ENCODE measurements at regions not wholly inside any gene's neighbourhood (a gene's known extent, or its start where the extent isn't known, plus 50 kb on each side); places are given as distances from the start of the nearest gene placed in this dataset.

DNA sequence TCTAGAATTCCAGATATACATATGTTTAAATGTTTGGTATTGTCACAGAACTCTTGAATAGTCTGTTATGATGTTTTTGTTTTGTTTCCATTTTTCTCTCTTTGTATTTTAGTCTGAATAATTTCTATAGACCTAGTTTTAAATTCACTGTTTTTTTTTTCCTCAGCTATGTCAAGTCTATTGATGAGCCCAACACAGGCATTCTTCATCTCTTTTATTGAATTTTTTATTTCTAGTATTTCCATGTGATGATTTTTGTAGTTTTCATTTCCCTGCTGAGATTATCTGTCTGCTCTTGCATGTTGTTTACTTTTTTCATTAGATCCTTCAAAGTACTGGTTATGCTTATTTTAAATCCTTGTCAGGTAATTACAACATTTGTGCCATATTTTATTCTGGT lies 254.7 kb downstream of the C1D start:
- POLR2A ChIA-PET, result no interaction called here
- CTCF ChIA-PET, result no interaction called here

DNA sequence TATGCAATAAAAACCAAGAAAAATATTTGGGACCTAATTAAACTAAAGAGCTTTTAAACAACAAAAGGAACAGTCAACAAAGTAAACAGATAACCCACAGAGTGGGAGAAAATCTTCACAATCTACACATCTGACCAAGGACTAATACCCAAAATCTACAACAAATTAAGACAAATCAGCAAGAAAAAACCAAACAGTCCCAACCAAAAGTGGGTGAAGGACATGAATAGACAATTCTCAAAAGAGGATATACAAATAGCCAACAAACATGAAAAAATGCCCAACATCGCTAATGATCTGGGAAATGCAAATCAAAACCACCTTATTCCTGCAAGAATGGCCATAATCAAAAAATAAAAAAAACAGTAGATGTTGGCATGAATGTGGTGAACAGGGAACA lies 250.1 kb downstream of the C1D start:
- CTCF ChIA-PET, result no interaction called here
- POLR2A ChIA-PET, result no interaction called here

DNA sequence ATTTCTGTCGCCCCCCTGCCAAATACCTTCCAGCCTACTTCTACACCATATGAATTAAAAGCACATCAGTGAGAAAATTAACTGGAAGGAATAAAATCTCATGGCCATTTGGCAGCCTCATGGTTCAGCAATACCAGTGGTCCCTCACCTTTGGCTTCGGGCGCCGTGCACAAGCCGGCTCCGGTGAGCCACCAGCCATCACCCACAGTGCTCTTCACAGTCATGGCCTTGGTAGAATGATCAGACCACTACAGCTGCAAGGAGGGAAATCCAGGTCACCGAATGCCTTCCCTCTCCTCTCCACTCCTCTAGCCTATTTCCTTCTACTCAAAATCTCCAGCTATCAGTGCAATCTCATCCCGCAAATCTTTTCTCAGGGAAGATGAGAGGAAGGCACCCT lies 239.1 kb downstream of the C1D start:
- ChIA-PET CTCF (no interaction called here), POLR2A (no interaction called here)

DNA sequence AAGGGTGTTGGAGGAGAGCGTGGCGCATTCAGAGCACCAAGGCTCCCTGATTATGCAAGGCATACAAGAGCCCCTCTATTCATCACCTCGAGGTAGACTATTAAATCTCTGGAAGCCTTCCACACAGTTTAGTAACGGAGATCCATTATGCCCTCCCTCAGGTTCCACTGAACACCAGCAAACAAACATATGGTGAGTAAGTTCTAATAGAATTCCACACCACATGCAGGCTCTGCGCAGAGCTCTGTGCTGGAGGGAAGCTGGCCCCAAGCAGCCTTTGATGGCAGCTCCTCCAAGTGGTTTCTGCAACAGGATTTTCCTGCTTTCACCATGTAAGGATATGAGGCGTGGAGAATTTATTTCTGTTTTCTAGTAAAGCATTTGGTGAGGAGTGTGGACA lies 238.6 kb downstream of the C1D start:
- POLR2A ChIA-PET, result no interaction called here
- CTCF ChIA-PET, result no interaction called here

DNA sequence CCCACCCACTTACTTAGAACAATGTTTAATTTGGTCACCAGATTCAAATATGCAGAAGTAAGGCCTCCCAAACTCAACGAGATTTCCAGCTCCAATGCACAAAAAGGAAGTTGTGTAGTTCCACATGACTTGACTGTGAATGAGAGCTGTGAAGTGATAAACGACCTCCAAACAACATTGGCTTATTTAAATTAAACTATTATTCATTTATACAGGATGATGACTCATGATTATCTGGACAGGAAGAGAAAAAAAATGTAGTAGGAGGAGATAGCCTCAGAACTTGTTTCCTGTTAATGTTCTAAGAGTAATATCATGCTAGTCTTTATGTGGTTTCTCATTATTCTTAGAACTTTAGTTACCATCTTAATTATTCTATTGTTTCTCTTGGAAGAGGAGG lies 237.3 kb downstream of the C1D start:
- ChIA-PET CTCF (no interaction called here), POLR2A (no interaction called here)

DNA sequence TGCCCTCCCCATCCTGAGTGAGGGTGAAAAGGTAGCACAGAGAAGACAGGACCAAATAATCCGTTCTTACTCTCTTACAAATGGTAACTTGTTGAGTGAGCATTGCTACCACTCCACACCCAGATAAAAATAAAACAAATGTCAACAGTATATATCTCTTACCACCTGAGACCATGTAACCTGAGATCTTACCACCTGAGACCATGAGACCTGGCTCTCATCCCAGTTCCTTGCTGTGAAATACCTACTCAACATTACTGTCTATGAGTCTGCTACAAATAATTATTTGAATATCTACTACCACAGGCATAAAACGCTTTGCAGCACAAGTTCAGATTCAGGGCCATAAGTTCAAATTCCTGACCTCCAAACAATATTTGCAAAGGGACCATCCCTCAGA lies 234.7 kb downstream of the C1D start:
- ChIA-PET POLR2A (no interaction called here), CTCF (no interaction called here)

DNA sequence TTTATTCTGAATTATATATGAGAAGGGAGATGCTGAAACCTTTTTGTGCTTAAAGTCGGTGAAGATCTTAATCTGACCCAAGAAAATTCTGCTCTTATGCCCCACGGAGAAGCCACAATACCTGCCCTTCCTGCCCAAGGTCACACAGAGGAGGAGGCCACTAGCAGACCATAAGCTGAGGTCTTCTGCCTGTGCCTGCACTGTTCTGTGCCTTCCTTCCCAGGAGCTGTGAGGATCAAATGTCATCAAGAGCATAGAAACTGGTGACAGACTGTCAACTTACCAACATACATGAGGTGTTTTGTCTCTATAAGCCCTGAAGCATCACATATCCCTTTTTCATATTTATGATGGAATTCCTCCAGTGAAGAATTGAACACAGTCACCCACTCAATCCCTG lies 233.3 kb downstream of the C1D start:
- CTCF ChIA-PET, result interaction anchor here (0.7 kb wide), 1 partner anchor 8 kb away, joined by 3 read pairs; no protein-coding TSS in a partner anchor
- POLR2A ChIA-PET, result no interaction called here

DNA sequence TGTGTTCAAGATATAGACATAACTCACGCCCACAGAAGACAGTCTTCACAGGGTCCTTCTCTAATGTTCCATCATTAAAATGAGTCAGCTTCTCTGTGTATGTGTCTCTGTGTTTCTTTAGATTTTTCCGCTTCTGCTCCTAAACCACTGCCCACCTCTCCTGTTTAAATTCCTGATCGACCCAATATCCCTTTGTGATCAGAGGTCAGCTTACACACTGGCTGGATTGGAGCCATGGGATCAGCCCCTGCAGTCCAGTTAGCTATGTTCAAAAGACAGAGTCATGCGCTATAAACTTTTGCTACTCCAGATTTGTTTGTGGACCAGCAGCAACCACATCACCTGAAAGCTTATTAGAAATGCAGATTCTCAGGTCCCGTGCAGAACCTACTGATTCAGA lies 229.2 kb downstream of the C1D start:
- ChIA-PET CTCF (no interaction called here), POLR2A (no interaction called here)

DNA sequence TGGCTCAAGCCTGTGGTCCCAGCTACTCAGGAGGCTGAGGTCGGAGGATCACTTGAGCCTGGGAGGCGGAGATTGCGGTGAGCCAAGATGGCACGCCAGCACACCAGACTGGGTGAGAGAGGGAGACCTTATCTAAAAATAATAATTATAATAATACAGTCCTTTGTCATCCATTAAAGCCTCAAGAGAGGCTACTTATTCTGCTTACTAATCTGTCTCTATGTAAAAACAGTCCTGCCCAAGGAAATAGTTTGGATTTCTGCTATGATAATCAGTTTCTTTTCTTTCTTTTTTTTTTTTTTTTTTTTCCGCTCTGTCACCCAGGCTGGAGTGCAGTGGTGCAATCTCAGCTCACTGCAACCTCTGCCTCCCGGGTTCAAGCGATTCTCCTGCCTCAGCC lies 228.3 kb downstream of the C1D start:
- POLR2A ChIA-PET, result no interaction called here
- CTCF ChIA-PET, result no interaction called here

DNA sequence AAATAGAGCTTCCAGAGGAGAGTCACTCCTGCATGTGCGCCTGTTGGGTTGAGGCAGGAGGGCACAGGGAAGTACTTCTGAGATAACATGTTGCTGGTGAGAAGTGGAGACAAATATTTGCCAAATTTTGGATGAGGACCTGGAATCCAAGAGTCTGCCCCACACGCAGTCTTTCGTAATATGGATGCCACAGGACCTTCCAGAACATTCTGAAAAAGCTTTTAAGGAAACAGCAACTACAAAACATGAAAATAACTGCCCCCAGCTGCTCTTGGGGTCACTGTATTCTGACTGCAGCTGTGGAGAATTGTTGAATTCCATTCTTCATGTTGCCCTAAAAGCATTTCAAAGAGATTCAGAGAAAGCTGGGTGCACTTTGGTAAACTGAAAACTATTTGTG lies 227.5 kb downstream of the C1D start:
- ChIA-PET POLR2A (no interaction called here), CTCF (no interaction called here)

DNA sequence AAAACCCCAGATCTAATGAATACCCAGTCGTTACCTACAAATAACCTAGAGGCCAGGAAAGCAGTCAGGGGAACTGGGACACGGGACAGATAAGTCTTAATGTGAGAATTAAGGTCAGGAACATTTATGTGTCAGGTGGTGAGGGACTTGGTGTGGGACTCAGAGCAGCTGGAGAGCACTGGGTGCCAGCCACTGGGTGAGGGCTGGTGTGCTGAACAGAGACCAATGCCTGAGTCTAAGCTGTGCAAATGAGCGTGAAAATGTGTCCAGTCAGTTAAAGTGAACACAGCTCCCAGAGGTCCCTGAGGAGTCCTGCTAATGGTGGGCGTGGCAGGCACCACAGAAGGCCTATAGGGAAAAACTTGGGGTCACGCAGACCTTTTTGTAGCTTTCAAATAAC lies 225.9 kb downstream of the C1D start:
- POLR2A ChIA-PET, result no interaction called here
- CTCF ChIA-PET, result no interaction called here

DNA sequence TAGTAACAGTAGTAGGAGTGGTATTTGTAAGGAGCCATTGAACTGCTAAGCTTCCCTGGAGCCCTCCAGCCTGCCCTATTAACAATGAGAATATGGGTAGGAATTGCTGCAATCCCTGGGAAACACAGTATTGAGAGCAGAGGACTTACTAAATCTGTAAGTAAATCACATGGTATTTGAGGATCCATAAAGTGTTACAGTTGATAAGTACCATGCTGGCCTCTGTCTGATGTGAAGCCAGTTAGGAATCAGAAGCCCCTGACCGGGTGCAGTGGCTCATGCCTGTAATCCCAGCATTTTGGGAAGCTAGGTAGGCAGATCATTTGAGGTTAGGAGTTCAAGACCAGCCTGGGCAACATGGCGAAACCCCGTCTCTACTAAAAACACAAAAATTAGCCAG lies 224.6 kb downstream of the C1D start:
- ChIA-PET CTCF (interaction anchor here (0.6 kb wide), 1 partner anchor 9 kb away, joined by 3 read pairs; no protein-coding TSS in a partner anchor), POLR2A (no interaction called here)

DNA sequence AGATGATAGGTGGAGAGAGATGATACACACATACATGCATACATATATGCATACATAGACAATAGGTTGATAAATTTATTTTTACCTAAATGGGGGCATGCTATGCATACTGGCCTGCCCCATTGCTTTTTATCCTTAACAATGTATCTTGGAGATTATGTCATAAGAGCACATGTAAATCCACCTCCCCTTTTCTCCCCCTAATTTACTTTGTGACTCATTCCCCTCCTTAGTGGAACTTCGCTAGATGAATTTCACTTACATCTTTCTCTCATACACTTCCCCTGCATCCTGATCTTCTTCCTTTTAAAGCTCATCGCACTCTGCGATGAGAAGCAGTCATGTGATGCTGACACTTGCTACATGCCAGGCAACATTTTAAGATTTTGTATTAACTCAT lies 223.6 kb downstream of the C1D start:
- CTCF ChIA-PET, result no interaction called here
- POLR2A ChIA-PET, result no interaction called here

DNA sequence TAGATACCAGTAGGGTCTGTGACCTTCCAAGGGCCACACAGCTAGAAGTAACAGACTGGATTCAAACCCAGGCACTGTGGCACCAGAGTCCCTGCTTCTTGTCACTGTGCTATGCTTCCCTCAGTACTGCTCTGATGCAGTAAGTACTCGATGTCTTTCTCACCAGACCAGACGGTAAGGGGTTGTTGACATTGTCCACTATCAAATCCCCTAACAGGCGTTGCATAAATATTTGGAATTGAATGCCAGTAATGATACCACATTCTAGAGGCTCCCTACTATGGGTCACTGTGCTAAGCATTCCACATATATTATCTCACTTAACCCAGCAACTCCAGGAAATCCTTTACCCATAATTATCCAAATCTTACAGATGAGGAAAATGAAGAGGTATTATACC lies 223.1 kb downstream of the C1D start:
- POLR2A ChIA-PET, result no interaction called here
- CTCF ChIA-PET, result interaction anchor here (1.1 kb wide), 1 partner anchor 9 kb away, joined by 4 read pairs; no protein-coding TSS in a partner anchor

DNA sequence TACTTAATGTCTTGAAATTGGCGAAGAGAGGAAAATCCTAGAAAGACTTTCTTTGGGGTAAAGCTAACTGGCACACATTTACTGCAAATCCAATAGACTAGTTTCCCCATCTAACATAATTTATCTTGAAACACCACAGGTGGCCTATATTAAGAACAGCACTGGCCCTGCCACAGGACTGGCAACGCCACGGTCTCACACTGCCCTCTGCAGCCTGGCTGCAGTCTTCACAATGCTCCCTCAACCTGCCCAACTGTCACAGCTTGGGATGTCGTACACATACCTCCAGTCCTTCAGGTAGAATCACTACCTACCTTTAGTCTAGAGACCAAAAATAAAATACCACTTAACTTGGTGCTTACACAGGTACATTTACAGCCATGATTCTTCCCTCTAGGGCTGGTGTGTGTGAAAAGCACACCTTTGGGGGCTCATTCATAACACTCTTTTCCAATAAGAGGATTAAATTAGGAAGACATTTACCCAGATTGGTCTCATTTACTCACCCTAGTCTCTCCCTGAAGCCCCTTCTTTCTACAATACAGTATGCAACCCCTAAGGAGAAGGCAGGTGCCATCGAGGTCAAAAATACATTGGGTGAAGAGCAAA lies 222.2 kb downstream of the C1D start:
- ChIA-PET CTCF (interaction anchor here (1.1 kb wide), 1 partner anchor 10 kb away, joined by 4 read pairs; no protein-coding TSS in a partner anchor), POLR2A (no interaction called here)

DNA sequence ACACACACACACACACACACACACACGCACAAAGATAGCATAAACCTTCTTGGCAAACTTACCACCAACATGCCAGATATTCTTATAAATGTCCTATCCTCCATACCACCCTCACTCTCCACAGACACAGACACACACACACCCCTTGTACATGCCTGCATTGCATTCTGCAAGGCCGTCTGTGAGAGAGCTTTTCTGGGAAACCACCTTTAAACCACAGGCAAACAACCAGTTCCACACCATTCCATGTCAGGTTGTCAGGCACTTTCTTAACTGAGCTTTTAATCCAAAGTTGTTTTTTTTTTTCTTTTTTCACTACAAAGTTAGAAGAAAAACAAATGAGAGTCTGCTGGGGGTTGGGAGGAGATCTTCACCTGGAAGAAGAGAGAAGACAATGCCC lies 221.1 kb downstream of the C1D start:
- POLR2A ChIA-PET, result no interaction called here
- CTCF ChIA-PET, result no interaction called here

DNA sequence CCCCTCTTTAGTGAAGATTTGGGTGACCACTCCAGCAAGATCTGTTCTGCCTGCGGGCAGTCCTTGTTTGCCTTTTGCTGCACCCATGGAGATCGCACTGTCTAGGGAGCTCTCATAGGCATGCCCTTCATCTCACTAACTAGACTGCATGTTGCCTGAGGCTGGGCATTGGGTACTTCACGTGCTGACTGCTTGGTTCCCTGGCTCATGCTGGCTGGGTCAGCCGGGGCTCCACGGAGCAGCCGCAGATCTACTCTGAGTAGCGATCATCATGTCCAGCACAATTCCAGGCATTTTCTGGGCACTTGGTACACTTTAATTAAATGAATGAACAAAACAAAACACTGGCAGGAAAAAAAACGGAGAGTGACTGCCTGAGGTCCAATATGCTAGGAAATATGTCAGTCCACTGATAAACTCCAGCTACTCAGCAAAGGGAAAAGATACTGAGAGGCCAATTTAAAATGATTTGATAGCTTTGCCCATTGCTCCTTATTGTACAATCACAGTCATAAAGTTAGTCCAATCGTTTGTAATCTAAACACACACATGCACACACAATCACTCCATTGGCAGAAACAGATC lies 220.3 kb downstream of the C1D start:
- CTCF ChIA-PET, result no interaction called here
- POLR2A ChIA-PET, result no interaction called here

DNA sequence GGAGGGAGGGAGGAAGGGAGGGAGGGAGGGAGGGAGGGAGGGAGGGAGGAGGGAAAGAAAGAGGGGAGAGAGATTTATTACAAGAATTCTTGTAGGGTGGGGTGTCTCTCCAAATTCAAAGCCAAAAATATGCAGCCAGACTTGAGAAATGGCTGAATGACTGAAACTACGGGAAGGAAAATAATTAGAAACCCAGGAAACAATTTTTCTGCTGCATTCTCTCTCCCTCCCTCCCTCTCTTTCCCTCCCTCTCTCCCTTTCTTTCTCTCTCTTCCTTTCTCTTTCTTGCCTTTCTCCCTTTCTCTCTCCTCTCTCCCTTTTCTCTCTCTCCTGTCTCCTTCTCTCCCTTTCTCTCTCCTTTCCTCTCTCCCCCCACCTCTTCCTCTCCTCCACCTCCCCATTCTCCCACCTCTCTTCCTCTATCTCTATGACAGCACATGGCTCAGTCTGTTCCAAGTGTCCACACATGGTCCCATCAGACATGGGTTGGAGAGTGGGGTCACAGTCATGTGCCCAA lies 218.7 kb downstream of the C1D start:
- POLR2A ChIA-PET, result no interaction called here
- CTCF ChIA-PET, result no interaction called here

DNA sequence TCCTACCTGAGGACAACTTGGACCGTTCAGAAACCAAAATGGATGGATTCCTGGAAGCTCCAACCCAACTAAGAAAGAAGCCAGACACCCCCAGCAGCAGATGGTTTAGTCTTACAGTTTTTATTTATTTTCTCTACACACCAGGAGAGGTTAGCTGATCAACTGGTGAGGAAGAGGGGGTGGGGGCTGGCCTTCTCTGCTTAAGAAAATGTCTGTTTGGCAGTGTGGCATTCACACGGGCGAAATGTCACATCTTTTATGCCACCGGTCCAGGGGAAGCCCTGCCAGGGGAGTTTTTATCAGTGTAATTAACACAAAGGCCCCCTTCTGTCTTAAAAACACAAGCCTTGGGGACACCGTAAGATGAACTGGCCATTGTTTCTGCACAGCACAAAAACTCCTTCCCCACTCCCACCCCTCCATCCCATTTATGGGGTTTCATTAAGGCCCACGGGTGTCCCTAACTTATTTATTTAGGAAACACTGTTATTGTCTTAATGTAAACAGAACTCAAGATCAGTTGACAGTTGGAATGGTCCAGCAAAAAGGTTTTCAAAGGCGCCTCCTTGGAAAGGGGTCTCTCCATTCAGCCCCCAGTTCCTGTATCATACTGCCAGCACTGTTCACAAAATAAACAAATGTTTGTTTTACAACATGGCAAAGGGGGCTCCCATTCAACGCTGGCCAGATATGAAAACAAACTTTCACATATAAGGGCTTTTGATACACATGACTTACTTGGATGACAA lies 217.0 kb downstream of the C1D start:
- ChIA-PET POLR2A (no interaction called here), CTCF (no interaction called here)

DNA sequence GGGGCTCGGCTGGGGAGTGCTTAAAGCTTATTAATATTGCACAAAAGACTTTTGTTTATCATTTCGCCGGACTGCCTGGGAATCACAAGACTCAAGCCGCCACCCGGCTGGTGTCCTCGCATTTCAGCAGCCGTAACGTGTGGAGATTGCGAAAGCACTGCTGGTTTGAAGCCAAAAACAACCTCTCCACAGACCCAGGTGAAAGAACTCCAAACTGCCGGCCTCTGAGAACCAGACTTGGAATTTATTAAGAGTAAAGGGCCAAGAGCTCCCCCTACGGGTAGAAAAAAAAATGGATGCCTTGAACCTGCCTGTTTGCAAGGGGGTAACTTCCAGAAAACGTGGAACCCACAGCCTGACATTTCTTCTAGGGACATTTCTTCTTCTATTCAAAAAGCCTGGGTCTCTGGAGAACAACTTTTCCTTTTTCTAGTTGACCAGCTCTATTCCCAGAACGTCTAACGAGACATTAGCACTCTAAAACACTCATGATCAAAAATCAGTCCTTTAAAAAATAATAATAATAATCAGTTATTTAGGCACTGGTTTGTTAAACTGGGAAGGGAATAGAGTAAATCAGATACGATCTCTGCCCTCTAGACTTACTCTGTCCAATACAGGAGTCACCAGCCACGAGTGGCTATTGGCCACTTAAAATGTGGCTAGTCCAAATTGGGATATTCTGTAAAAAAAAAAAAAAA lies 216.3 kb downstream of the C1D start:
- CTCF ChIA-PET, result no interaction called here
- POLR2A ChIA-PET, result no interaction called here
